ENCODE measurements at regions not wholly inside any gene's neighbourhood (a gene's known extent, or its start where the extent isn't known, plus 50 kb on each side); places are given as distances from the start of the nearest gene placed in this dataset.

GRCh38 chrX:39204945-39205344 is 403.7 kb downstream of the MID1IP1 start:
- in situ Hi-C loops (cut with HindIII; ENCODE audit: low sequenced_read_pairs), result no loop called here

DNA sequence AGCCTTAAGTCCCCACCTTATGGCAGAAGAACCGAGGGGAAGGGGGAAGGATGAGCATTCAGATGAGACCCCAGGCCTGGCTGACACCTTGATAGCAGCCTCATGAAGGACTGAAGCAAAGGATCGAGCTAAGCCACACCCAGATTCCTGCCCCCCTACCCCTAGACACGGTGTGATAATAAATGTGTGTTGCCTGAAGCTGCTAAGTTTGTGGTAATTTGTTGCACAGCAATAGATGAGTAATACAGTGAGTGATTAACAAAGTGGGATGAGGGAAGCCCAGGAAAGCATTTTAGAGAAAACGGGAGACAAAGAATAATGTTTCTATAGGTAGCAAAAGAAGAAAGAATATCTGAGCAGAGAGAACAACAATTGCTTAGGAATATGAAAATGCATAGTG is 404.2 kb downstream of the MID1IP1 start:
- in situ Hi-C loops (cut with HindIII; ENCODE audit: low sequenced_read_pairs), result no loop called here
- TF ChIP-seq CTCF (IDR thresholded peaks at IDR 0.05; ENCODE audit: low read depth, low read length), result no peak
- DNase-seq (ENCODE audit: low read depth, low spot score), result no peak
- H3K4me3 ChIP-seq (ENCODE audit: low read depth, low read length), result no peak overlapping the region

More at GRCh38 chrX:39204945-39205344, 403.7 kb downstream of the MID1IP1 start:
- no peak for TF ChIP-seq CTCF (IDR thresholded peaks at IDR 0.05; ENCODE audit: low read depth, low read length)
- no peak for DNase-seq (ENCODE audit: low read depth, low spot score)
- no peak overlapping the region for H3K4me3 ChIP-seq (ENCODE audit: low read depth, low read length)

- no peak for DNase-seq (ENCODE audit: low read depth, low spot score)
- no peak overlapping the region for H3K4me3 ChIP-seq (ENCODE audit: low read depth, low read length)
- in situ Hi-C loops (cut with HindIII; ENCODE audit: low sequenced_read_pairs), result no loop called here
- TF ChIP-seq CTCF (IDR thresholded peaks at IDR 0.05; ENCODE audit: low read depth, low read length), result no peak
Measured at GRCh38 chrX:39206399-39207145, 405.3 kb downstream of the MID1IP1 start.

DNA sequence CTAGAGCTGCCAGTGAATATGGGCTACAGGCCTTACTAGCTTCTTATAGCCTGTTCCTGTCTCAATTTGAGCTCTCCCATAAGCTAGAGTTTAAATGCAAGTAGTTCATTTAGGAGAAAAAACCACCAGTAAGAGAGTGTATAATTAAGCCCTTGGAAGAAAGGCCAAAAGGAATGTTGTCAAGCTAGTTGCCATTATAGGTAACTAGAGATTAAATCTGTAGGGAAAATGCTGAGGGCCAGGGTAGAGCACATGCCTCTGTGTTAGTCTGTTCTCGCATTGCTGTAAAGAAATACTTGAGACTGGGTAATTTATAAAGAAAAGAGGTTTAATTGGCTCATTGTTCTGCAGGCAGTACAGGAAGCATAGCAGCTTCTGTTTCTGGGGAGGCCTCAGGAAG is 410.2 kb downstream of the MID1IP1 start:
- in situ Hi-C loops (cut with HindIII; ENCODE audit: low sequenced_read_pairs), result no loop called here
- H3K4me3 ChIP-seq (ENCODE audit: low read depth, low read length), result no peak overlapping the region
- TF ChIP-seq CTCF (IDR thresholded peaks at IDR 0.05; ENCODE audit: low read depth, low read length), result no peak
- DNase-seq (ENCODE audit: low read depth, low spot score), result no peak

DNA sequence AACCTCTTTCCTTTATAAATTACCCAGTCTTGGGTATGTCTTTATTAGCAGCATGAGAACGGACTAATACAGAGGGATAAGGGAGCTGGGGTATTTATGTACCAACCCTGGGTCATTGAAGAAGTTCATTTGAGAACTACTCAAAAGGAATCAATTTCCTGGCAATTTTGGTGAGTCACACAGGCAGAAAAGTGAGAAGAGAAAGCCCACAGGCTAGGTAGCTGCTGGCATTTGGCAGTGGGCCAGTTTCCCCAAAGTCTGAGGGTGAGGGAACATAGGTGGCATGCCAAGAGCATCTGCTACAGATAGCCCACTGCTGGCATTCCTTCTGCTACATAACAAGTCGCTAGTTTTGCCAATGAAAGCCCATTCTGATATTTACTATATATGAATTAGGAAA is 411.2 kb downstream of the MID1IP1 start:
- no peak for TF ChIP-seq CTCF (IDR thresholded peaks at IDR 0.05; ENCODE audit: low read depth, low read length)
- no peak overlapping the region for H3K4me3 ChIP-seq (ENCODE audit: low read depth, low read length)
- no peak for DNase-seq (ENCODE audit: low read depth, low spot score)
- in situ Hi-C loops (cut with HindIII; ENCODE audit: low sequenced_read_pairs), result no loop called here

GRCh38 chrX:39214387-39215126 is 413.3 kb downstream of the MID1IP1 start:
- no peak overlapping the region for H3K4me3 ChIP-seq (ENCODE audit: low read depth, low read length)
- in situ Hi-C loops (cut with HindIII; ENCODE audit: low sequenced_read_pairs), result no loop called here
- no peak for DNase-seq (ENCODE audit: low read depth, low spot score)
- TF ChIP-seq CTCF (IDR thresholded peaks at IDR 0.05; ENCODE audit: low read depth, low read length), result no peak
